LNCAP (cell line): ENCODE measurements at regions not wholly inside any gene's neighbourhood (a gene's known extent, or its start where the extent isn't known, plus 50 kb on each side); places are given as distances from the start of the nearest gene placed in this dataset.

ENCODE experiments used
- TF ChIP-seq, protein P1 (sequence below): fragments of 450-650 bp; IDR thresholded peaks from 2 replicates; pipeline ENCODE4 v1.5.1; 2017; ENCODE audit warnings: mild to moderate bottlenecking

GRCh38 chr9:109907810-109908458 lies 127.9 kb downstream of the PALM2AKAP2 start:
- TF ChIP-seq, protein P1, sequence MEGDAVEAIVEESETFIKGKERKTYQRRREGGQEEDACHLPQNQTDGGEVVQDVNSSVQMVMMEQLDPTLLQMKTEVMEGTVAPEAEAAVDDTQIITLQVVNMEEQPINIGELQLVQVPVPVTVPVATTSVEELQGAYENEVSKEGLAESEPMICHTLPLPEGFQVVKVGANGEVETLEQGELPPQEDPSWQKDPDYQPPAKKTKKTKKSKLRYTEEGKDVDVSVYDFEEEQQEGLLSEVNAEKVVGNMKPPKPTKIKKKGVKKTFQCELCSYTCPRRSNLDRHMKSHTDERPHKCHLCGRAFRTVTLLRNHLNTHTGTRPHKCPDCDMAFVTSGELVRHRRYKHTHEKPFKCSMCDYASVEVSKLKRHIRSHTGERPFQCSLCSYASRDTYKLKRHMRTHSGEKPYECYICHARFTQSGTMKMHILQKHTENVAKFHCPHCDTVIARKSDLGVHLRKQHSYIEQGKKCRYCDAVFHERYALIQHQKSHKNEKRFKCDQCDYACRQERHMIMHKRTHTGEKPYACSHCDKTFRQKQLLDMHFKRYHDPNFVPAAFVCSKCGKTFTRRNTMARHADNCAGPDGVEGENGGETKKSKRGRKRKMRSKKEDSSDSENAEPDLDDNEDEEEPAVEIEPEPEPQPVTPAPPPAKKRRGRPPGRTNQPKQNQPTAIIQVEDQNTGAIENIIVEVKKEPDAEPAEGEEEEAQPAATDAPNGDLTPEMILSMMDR = no peak

GRCh38 chr9:109908459-109909390 lies 128.7 kb downstream of the PALM2AKAP2 start:
- TF ChIP-seq, protein P1 = no peak

DNA sequence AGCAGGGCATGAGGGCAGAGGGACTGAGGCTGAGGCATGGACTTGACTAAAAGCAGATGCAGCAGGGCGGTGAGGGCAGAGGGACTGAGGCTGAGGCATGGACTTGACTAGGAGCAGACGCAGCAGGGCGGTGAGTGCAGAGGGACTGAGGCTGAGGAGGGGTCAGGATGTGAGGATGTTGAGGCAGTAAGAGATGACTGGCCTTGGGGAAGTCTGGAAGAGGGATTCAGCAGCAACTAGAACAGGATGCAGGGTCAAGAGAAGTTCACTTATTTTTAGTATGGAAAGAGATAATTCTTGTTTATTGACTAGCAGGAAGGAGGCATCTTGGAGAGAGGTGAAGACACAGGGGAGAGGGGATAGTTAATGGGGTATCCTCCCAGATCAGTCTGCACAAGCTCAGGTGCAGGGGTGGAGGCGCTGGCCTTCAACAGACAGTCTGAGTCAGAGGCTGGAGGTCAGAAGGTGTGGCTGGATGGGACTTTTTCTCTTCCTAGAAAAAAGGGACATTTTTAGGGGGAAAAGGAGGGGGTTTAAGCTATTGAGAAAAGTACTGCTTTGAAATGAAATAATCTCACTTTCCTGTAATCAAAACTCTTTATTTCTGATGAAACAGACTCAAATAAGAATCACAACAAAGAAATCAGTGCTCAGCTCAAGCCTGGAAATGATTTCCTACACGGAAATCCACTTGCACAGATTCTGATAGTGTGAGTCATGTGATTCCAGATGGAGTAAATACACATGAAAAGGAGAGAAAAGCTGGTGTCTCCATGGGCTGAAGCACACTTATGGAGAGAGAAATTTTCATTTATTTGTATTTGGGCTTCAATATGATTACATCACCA lies 130.9 kb downstream of the PALM2AKAP2 start:
- TF ChIP-seq, protein P1 = no peak

- TF ChIP-seq, protein P1 = no peak
Measured at GRCh38 chr9:109912082-109912582, 132.1 kb downstream of the PALM2AKAP2 start.

GRCh38 chr9:109912726-109913460 lies 132.9 kb downstream of the PALM2AKAP2 start:
- TF ChIP-seq, protein P1 = no peak

DNA sequence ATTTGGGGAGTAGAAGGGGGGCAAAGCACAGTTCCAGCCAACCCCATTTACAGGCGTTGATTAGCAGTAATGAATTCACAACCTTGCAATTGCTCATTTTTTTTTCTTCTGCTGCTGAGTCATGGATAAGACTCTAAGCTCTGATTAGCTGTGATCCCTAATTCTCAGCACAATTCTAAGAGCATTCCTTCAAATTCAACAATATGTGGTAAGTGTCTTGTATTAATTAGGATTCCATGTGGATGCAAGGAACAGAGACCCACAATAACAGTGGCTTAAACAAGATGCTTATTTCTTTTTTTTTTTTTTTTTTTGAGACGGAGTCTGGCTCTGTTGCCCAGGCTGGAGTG lies 133.4 kb downstream of the PALM2AKAP2 start:
- TF ChIP-seq, protein P1 = no peak
